ENCODE measurements at regions not wholly inside any gene's neighbourhood (a gene's known extent, or its start where the extent isn't known, plus 50 kb on each side); places are given as distances from the start of the nearest gene placed in this dataset.
"Not testable (repeated sequence)": the region's sequence is repeated elsewhere in the genome, so short reads cannot be mapped to it uniquely, and the experiment has no call there.

DNA sequence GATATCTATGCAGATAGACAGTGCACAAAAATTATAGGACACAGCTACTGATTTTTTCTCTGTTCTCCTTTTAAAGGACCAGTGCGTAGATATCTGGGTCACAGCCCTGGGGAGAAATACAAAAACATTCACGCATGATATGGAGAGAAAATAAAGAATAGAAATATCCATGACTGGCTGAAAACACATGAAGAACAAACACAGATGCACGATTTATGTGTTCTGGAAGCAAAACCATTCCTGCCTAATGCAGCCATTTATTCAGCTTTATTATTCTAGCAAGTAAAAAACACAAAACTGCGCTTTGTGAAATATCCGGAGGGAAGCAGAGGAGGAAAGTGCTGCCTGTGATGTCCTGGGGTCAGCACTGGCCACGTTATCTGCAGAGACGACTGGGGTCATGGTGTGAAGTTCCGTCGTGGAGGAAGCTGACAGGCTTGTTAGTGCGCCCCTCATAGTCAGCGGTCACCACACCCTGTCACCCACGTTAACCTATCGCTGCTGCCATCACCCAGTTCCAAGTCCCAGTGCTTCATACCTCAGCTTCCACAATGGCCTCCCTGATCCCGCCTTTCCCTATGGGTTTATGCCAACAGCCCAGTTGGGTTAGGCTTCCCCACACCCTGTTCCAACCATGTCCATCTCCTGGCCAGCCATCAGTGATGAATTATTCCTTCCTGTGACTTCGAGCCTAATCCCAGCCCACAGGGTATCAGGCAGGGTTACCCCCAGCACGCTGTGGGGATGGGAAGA, 86.6 kb upstream of the RPS6KA2 start:
- no peak overlapping the region for H3K4me3 ChIP-seq (ENCODE audit: low read length)
- H3K9ac ChIP-seq (ENCODE audit: low read length) = no peak overlapping the region
- no peaks in the 10 kb centered on the region for H3K4me1 ChIP-seq (ENCODE audit: control insufficient read depth, low read depth, low read length)
- H3K27me3 ChIP-seq (ENCODE audit: control insufficient read depth, insufficient read depth, low read length) = no peaks in the 10 kb centered on the region
- no peaks in the 10 kb centered on the region for H3K9me3 ChIP-seq (ENCODE audit: control insufficient read depth, low read depth, low read length)
- H3K27ac ChIP-seq (ENCODE audit: low read length) = no peak overlapping the region
- H3K36me3 ChIP-seq (ENCODE audit: control insufficient read depth, low read depth, low read length) = no peaks in the 10 kb centered on the region

DNA sequence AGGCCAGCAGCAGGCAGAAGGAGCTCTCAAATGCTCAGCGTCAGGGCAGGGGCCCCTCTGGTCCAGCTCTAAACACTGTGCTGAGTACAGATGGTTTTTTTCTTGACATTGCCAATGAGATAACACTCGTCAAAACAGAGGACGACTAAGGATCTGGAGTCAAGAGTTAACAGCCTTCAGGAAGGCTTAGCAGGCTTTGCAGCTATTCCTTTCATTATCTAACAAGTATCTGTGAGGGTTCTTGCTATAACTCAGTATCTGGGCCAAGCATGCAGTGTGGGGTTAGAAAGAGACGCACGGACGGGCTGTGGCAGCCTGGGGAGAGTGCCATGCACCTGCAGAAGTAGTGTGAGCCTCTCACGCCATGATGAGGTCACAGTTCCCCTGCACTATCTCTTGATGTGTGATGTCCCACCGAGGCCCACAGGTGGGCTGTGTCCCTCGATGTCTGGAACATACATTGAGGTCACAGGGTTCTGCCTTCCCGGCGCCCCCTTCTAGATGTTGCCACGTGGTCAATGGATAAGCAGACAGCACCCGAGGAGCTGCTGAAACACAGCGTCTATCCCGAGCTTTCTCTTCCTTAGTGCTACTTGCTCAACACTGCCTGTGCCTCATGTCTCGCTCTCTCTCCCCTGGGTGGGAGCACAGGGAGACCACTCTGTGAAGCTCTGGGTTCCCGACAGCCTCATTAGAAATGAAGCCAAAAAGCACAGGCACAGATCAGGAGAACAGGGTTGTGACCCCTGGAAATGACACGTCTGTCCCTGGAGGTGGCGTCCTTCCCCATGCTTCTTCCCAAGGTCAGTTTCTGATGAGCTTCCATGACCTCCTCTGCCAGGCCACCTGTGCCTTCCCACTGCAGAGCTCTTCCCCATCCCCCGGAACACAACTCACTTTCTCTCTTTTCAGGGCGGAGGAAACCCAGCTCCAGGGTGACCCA, 85.5 kb upstream of the RPS6KA2 start:
- Histone ChIP-seq H3K9ac (ENCODE audit: low read length) (no peak overlapping the region), H3K4me3 (ENCODE audit: low read length) (no peak overlapping the region), H3K4me1 (ENCODE audit: control insufficient read depth, low read depth, low read length) (no peaks in the 10 kb centered on the region), H3K9me3 (ENCODE audit: control insufficient read depth, low read depth, low read length) (no peaks in the 10 kb centered on the region), H3K27me3 (ENCODE audit: control insufficient read depth, insufficient read depth, low read length) (peaks cover 4% of the 10 kb centered on the region), H3K27ac (ENCODE audit: low read length) (no peak overlapping the region), H3K36me3 (ENCODE audit: control insufficient read depth, low read depth, low read length) (no peaks in the 10 kb centered on the region)

DNA sequence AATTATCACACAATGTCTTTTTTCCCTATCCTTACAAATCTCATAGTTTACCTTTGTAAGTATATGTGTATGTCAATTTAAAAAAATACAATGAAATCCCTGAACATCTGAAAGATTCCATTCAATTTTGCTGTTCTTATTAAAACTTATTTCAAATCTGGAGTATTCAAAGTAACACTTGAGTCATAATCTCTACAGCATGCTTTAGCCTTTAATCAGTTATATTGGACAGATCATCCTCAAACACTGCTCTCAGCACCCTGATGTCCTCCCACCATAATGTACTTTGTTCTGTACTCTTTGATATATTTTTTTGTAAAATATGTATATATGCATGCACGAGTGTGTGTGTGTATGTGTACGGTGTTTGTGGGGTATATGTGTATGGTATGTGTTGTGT, 83.0 kb upstream of the RPS6KA2 start:
- Histone ChIP-seq H3K4me1 (ENCODE audit: control insufficient read depth, low read depth, low read length) (no peaks in the 10 kb centered on the region), H3K4me3 (ENCODE audit: low read length) (no peak overlapping the region), H3K9ac (ENCODE audit: low read length) (no peak overlapping the region), H3K27ac (ENCODE audit: low read length) (no peak overlapping the region), H3K9me3 (ENCODE audit: control insufficient read depth, low read depth, low read length) (no peaks in the 10 kb centered on the region), H3K27me3 (ENCODE audit: control insufficient read depth, insufficient read depth, low read length) (peaks cover 13% of the 10 kb centered on the region), H3K36me3 (ENCODE audit: control insufficient read depth, low read depth, low read length) (no peaks in the 10 kb centered on the region)

DNA sequence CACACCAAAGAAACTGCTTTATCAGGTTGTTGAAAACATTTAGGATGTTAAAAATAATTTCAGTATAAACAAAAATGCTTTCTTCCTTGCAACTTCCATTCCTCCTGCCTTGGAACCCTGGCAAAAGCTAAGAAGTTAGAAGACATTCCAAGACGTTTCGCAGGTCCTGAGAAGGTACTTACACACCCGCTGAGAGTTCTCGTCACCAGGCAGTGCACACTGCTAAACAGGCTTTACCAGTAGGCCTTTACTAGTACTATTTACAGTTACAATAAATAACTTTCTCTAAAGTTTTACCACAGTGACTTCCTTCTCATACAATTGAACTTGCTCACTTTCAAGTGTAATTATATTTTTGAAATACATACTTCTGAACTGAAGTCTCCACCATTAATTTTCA, 81.4 kb upstream of the RPS6KA2 start:
- H3K27ac ChIP-seq (ENCODE audit: low read length) = no peak overlapping the region
- no peak overlapping the region for H3K4me3 ChIP-seq (ENCODE audit: low read length)
- peaks cover 13% of the 10 kb centered on the region for H3K27me3 ChIP-seq (ENCODE audit: control insufficient read depth, insufficient read depth, low read length)
- H3K9ac ChIP-seq (ENCODE audit: low read length) = no peak overlapping the region
- H3K4me1 ChIP-seq (ENCODE audit: control insufficient read depth, low read depth, low read length) = peaks cover 13% of the 10 kb centered on the region
- no peaks in the 10 kb centered on the region for H3K36me3 ChIP-seq (ENCODE audit: control insufficient read depth, low read depth, low read length)
- H3K9me3 ChIP-seq (ENCODE audit: control insufficient read depth, low read depth, low read length) = no peaks in the 10 kb centered on the region

GRCh38 chr6:166707045-166707444, 80.0 kb upstream of the RPS6KA2 start:
- Histone ChIP-seq H3K4me3 (ENCODE audit: low read length) (no peak overlapping the region), H3K9ac (ENCODE audit: low read length) (no peak overlapping the region), H3K36me3 (ENCODE audit: control insufficient read depth, low read depth, low read length) (no peaks in the 10 kb centered on the region), H3K27ac (ENCODE audit: low read length) (no peak overlapping the region), H3K9me3 (ENCODE audit: control insufficient read depth, low read depth, low read length) (no peaks in the 10 kb centered on the region), H3K4me1 (ENCODE audit: control insufficient read depth, low read depth, low read length) (peaks cover 25% of the 10 kb centered on the region), H3K27me3 (ENCODE audit: control insufficient read depth, insufficient read depth, low read length) (peaks cover 13% of the 10 kb centered on the region)

- Histone ChIP-seq H3K9me3 (ENCODE audit: control insufficient read depth, low read depth, low read length) (no peaks in the 10 kb centered on the region), H3K36me3 (ENCODE audit: control insufficient read depth, low read depth, low read length) (no peaks in the 10 kb centered on the region), H3K9ac (ENCODE audit: low read length) (no peak overlapping the region), H3K27me3 (ENCODE audit: control insufficient read depth, insufficient read depth, low read length) (peaks cover 13% of the 10 kb centered on the region), H3K4me3 (ENCODE audit: low read length) (no peak overlapping the region), H3K4me1 (ENCODE audit: control insufficient read depth, low read depth, low read length) (peaks cover 25% of the 10 kb centered on the region), H3K27ac (ENCODE audit: low read length) (no peak overlapping the region)
Measured at GRCh38 chr6:166705069-166705468, 78.0 kb upstream of the RPS6KA2 start.

GRCh38 chr6:166704171-166704570, 77.1 kb upstream of the RPS6KA2 start:
- Histone ChIP-seq H3K9me3 (ENCODE audit: control insufficient read depth, low read depth, low read length) (no peaks in the 10 kb centered on the region), H3K4me1 (ENCODE audit: control insufficient read depth, low read depth, low read length) (peaks cover 25% of the 10 kb centered on the region), H3K9ac (ENCODE audit: low read length) (no peak overlapping the region), H3K4me3 (ENCODE audit: low read length) (no peak overlapping the region), H3K36me3 (ENCODE audit: control insufficient read depth, low read depth, low read length) (no peaks in the 10 kb centered on the region), H3K27ac (ENCODE audit: low read length) (no peak overlapping the region), H3K27me3 (ENCODE audit: control insufficient read depth, insufficient read depth, low read length) (peaks cover 13% of the 10 kb centered on the region)

DNA sequence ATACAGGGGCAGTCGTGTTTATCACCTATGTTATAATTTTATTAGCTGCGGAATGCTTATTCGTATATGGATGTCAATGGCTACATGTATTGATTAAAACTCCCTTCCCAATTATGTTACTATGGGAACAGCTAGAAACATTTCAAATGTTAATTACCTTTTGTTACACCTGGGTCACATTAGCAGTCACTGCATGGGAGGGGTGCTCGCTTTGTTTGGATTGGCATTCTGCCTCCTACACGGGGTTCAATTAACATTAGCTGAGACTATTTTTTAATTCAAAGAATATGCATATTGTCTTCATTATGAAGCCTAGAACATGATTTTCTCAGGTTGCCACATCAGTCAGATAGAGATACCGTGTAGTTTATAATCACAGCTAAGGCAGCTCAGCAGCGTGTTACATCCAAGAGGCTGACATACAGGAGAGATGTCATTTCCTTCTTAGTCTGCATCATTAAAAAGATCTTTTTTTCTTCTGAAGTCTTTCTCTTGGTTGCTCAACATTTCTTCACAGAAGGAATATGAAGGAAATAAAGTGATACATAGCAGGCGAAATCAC, 76.2 kb upstream of the RPS6KA2 start:
- Histone ChIP-seq H3K27me3 (ENCODE audit: control insufficient read depth, insufficient read depth, low read length) (peaks cover 13% of the 10 kb centered on the region), H3K4me3 (ENCODE audit: low read length) (peak overlapping the region; percentile 2), H3K9ac (ENCODE audit: low read length) (no peak overlapping the region), H3K4me1 (ENCODE audit: control insufficient read depth, low read depth, low read length) (peaks cover 25% of the 10 kb centered on the region), H3K36me3 (ENCODE audit: control insufficient read depth, low read depth, low read length) (no peaks in the 10 kb centered on the region), H3K9me3 (ENCODE audit: control insufficient read depth, low read depth, low read length) (no peaks in the 10 kb centered on the region), H3K27ac (ENCODE audit: low read length) (no peak overlapping the region)

GRCh38 chr6:166701424-166701823, 74.4 kb upstream of the RPS6KA2 start:
- H3K36me3 ChIP-seq (ENCODE audit: control insufficient read depth, low read depth, low read length); H3K4me3 ChIP-seq (ENCODE audit: low read length); H3K9ac ChIP-seq (ENCODE audit: low read length); H3K27me3 ChIP-seq (ENCODE audit: control insufficient read depth, insufficient read depth, low read length); H3K27ac ChIP-seq (ENCODE audit: low read length); H3K9me3 ChIP-seq (ENCODE audit: control insufficient read depth, low read depth, low read length): not testable (repeated sequence)
- peaks cover 25% of the 10 kb centered on the region for H3K4me1 ChIP-seq (ENCODE audit: control insufficient read depth, low read depth, low read length)

GRCh38 chr6:166700871-166701270, 73.8 kb upstream of the RPS6KA2 start:
- H3K27ac ChIP-seq (ENCODE audit: low read length); H3K9ac ChIP-seq (ENCODE audit: low read length); H3K27me3 ChIP-seq (ENCODE audit: control insufficient read depth, insufficient read depth, low read length); H3K4me3 ChIP-seq (ENCODE audit: low read length); H3K36me3 ChIP-seq (ENCODE audit: control insufficient read depth, low read depth, low read length); H3K9me3 ChIP-seq (ENCODE audit: control insufficient read depth, low read depth, low read length): not testable (repeated sequence)
- peaks cover 25% of the 10 kb centered on the region for H3K4me1 ChIP-seq (ENCODE audit: control insufficient read depth, low read depth, low read length)

GRCh38 chr6:166697113-166697512, 70.1 kb upstream of the RPS6KA2 start:
- Histone ChIP-seq H3K4me3 (ENCODE audit: low read length) (no peak overlapping the region), H3K4me1 (ENCODE audit: control insufficient read depth, low read depth, low read length) (no peaks in the 10 kb centered on the region), H3K9me3 (ENCODE audit: control insufficient read depth, low read depth, low read length) (no peaks in the 10 kb centered on the region), H3K27me3 (ENCODE audit: control insufficient read depth, insufficient read depth, low read length) (no peaks in the 10 kb centered on the region), H3K36me3 (ENCODE audit: control insufficient read depth, low read depth, low read length) (no peaks in the 10 kb centered on the region), H3K9ac (ENCODE audit: low read length) (no peak overlapping the region), H3K27ac (ENCODE audit: low read length) (no peak overlapping the region)

Measured in iPS-18a (cell line).